ENCODE measurements at regions not wholly inside any gene's neighbourhood (a gene's known extent, or its start where the extent isn't known, plus 50 kb on each side); places are given as distances from the start of the nearest gene placed in this dataset.

- Histone ChIP-seq H3K36me3 (replicated peaks in 1 of 2; ENCODE audit: insufficient read depth in 1 of 2, low read depth in 2 of 2) (no peaks in the 10 kb centered on the region), H3K4me3 (no peak overlapping the region), H3K27ac (no peak overlapping the region), H3K9me3 (no peaks in the 10 kb centered on the region), H3K27me3 (no peaks in the 10 kb centered on the region), H3K4me1 (no peaks in the 10 kb centered on the region)
- WGBS, 2 donors: 72 to 77% methylated on average over 2 of the region's 2 CpGs
- ATAC-seq: no peak
- no peak for TF ChIP-seq CTCF (IDR thresholded peaks at IDR 0.05)
- TF ChIP-seq POLR2A (IDR thresholded peaks at IDR 0.05): no peak
- intact Hi-C loops (cut with DNase I): no loop called here
- DNase-seq: no peak
These were observed 161.3 kb upstream of the GADL1 start for GRCh38 chr3:31055757-31056156.

- Histone ChIP-seq H3K27me3 (no peaks in the 10 kb centered on the region), H3K36me3 (replicated peaks in 1 of 2; ENCODE audit: insufficient read depth in 1 of 2, low read depth in 2 of 2) (no peaks in the 10 kb centered on the region), H3K4me1 (no peaks in the 10 kb centered on the region), H3K9me3 (no peaks in the 10 kb centered on the region), H3K27ac (no peak overlapping the region), H3K4me3 (no peak overlapping the region)
- 66 to 80% methylated on average over 3 of the region's 3 CpGs for WGBS, 2 donors
- ATAC-seq (no peak), DNase-seq (no peak)
- intact Hi-C loops (cut with DNase I): no loop called here
- no peak for TF ChIP-seq CTCF (IDR thresholded peaks at IDR 0.05)
- TF ChIP-seq POLR2A (IDR thresholded peaks at IDR 0.05): no peak
These were observed 163.4 kb upstream of the GADL1 start for GRCh38 chr3:31057891-31058290.

- TF ChIP-seq CTCF (IDR thresholded peaks at IDR 0.05): no peak
- no peak for TF ChIP-seq POLR2A (IDR thresholded peaks at IDR 0.05)
- H3K9me3 ChIP-seq: no peaks in the 10 kb centered on the region
- DNase-seq (no peak), ATAC-seq (no peak)
- no peaks in the 10 kb centered on the region for H3K4me1 ChIP-seq
- intact Hi-C loops (cut with DNase I): no loop called here
- no peak overlapping the region for H3K27ac ChIP-seq
- H3K27me3 ChIP-seq: no peaks in the 10 kb centered on the region
- H3K4me3 ChIP-seq: no peak overlapping the region
- no peaks in the 10 kb centered on the region for H3K36me3 ChIP-seq (replicated peaks in 1 of 2; ENCODE audit: insufficient read depth in 1 of 2, low read depth in 2 of 2)
These were observed 169.6 kb upstream of the GADL1 start for GRCh38 chr3:31064021-31064420.

- no peaks in the 10 kb centered on the region for H3K4me1 ChIP-seq
- no peaks in the 10 kb centered on the region for H3K9me3 ChIP-seq
- H3K36me3 ChIP-seq (replicated peaks in 1 of 2; ENCODE audit: insufficient read depth in 1 of 2, low read depth in 2 of 2): no peaks in the 10 kb centered on the region
- 77 to 91% methylated on average over 1 of the region's 1 CpG for WGBS, 2 donors
- ATAC-seq (no peak), DNase-seq (no peak)
- H3K27ac ChIP-seq: no peak overlapping the region
- intact Hi-C loops (cut with DNase I): no loop called here
- TF ChIP-seq CTCF (IDR thresholded peaks at IDR 0.05) (no peak), POLR2A (IDR thresholded peaks at IDR 0.05) (no peak)
- H3K4me3 ChIP-seq: no peak overlapping the region
- no peaks in the 10 kb centered on the region for H3K27me3 ChIP-seq
These were observed 171.3 kb upstream of the GADL1 start for GRCh38 chr3:31065765-31066164.

- intact Hi-C loops (cut with DNase I): no loop called here
- Histone ChIP-seq H3K9me3 (no peaks in the 10 kb centered on the region), H3K4me3 (no peak overlapping the region), H3K27me3 (no peaks in the 10 kb centered on the region), H3K27ac (no peak overlapping the region), H3K4me1 (no peaks in the 10 kb centered on the region), H3K36me3 (replicated peaks in 1 of 2; ENCODE audit: insufficient read depth in 1 of 2, low read depth in 2 of 2) (no peaks in the 10 kb centered on the region)
- ATAC-seq (peak; percentile 40), DNase-seq (peak in 2 of 4 donors; percentile 14 to 25)
- WGBS, 2 donors: 62 to 70% methylated on average over 5 of the region's 5 CpGs
- TF ChIP-seq CTCF (IDR thresholded peaks at IDR 0.05): no peak
These were observed 172.5 kb upstream of the GADL1 start for GRCh38 chr3:31067004-31067403.

Measured in body of pancreas (tissue), 4 donors.